Breast epithelium (tissue), 3 donors: ENCODE measurements at regions not wholly inside any gene's neighbourhood (a gene's known extent, or its start where the extent isn't known, plus 50 kb on each side); places are given as distances from the start of the nearest gene placed in this dataset.

Experiments used
- POLR2AphosphoS5 ChIP-seq, 3 donors: sonication (generic); formaldehyde crosslinking; IDR thresholded peaks; one replicate each; pipeline ENCODE4 v1.6.1; 2017; ENCODE audit warnings: antibody characterized with exemption in 3 of 3
- TF ChIP-seq, protein P1 (sequence below), 3 donors: fragments of 450-650 bp; IDR thresholded peaks; one replicate each; pipeline ENCODE4 v1.5.1; 2016 to 2017; ENCODE audit warnings: antibody characterized with exemption in 3 of 3, mild to moderate bottlenecking in 3 of 3, moderate library complexity in 3 of 3

DNA sequence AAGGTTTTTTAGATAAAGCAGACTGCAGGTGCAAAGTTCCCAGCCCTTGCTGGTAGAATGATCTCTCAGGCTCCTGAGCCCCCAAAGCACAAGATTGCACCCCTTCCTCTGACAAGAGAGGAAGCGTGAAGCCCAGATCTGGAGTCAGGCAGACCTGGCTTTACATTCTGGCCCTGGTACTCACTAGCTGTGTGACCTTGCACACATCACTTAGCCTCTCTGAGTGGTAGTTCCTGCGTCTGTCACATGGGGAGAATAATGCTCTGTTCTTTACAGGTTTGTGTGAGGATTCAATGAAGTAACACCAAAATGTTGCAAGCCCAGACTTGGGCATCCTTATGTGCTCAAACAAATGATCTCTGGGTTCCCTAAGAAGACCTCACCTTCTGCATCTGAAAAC, 141.5 kb downstream of the SMAD6 start:
- no peak for TF ChIP-seq POLR2AphosphoS5 (IDR thresholded peaks at IDR 0.05)
- TF ChIP-seq, protein P1, sequence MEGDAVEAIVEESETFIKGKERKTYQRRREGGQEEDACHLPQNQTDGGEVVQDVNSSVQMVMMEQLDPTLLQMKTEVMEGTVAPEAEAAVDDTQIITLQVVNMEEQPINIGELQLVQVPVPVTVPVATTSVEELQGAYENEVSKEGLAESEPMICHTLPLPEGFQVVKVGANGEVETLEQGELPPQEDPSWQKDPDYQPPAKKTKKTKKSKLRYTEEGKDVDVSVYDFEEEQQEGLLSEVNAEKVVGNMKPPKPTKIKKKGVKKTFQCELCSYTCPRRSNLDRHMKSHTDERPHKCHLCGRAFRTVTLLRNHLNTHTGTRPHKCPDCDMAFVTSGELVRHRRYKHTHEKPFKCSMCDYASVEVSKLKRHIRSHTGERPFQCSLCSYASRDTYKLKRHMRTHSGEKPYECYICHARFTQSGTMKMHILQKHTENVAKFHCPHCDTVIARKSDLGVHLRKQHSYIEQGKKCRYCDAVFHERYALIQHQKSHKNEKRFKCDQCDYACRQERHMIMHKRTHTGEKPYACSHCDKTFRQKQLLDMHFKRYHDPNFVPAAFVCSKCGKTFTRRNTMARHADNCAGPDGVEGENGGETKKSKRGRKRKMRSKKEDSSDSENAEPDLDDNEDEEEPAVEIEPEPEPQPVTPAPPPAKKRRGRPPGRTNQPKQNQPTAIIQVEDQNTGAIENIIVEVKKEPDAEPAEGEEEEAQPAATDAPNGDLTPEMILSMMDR (IDR thresholded peaks at IDR 0.05): no peak
